Kidney (tissue), 13 donors: ENCODE measurements at regions not wholly inside any gene's neighbourhood (a gene's known extent, or its start where the extent isn't known, plus 50 kb on each side); places are given as distances from the start of the nearest gene placed in this dataset.
A peak's percentile ranks its signal among the peaks of the same experiment; 100 is the strongest.

Experiments
- DNase-seq, 5 donors: peaks; one replicate each; pipeline ENCODE4 v3.0.0-alpha.2; 2013 to 2020
- FAIRE-seq: peaks from 2 replicates; lab custom pipeline; 2012; peaks lifted over from hg19 to GRCh38; lab: Jason Lieb, UNC
- H3K27ac ChIP-seq, 2 donors: one replicate each; pipeline ENCODE4 v1.7.0; 2013; ENCODE audit warnings: low read depth in 2 of 2, low read length in 2 of 2, inconsistent platforms in 1 of 2
- H3K27me3 ChIP-seq: one replicate; pipeline ENCODE4 v1.7.1; 2013; ENCODE audit warnings: low read length, inconsistent platforms; ENCODE audit not compliant: control insufficient read depth, insufficient read depth
- H3K36me3 ChIP-seq, 3 donors: one replicate each; pipeline versions ENCODE4 v1.7.0 to v1.7.1; 2013; ENCODE audit warnings: low read length in 3 of 3, control low read depth in 1 of 3, inconsistent platforms in 1 of 3; ENCODE audit not compliant: insufficient read depth in 3 of 3, control insufficient read depth in 2 of 3
- H3K4me1 ChIP-seq, 3 donors: one replicate each; pipeline versions ENCODE4 v1.7.0 to v1.7.1; 2013; ENCODE audit warnings: low read length in 3 of 3, inconsistent platforms in 1 of 3, low read depth in 1 of 3; ENCODE audit not compliant: control insufficient read depth in 2 of 3, insufficient read depth in 2 of 3
- H3K4me3 ChIP-seq, 3 donors: one replicate each; pipeline versions ENCODE4 v1.7.0 to v1.8.1; 2013; ENCODE audit warnings: low read length in 3 of 3, control low read depth in 1 of 3, inconsistent platforms in 1 of 3
- H3K9ac ChIP-seq, 3 donors: one replicate each; pipeline versions ENCODE4 v1.7.0 to v1.7.1; 2013; ENCODE audit warnings: low read length in 3 of 3, control low read depth in 1 of 3, inconsistent platforms in 1 of 3
- H3K9me3 ChIP-seq, 3 donors: one replicate each; pipeline versions ENCODE4 v1.7.0 to v1.7.1; 2013; ENCODE audit warnings: low read length in 3 of 3, control low read depth in 1 of 3, inconsistent platforms in 1 of 3; ENCODE audit not compliant: control insufficient read depth in 2 of 3, insufficient read depth in 1 of 3
- CTCF ChIP-seq: IDR thresholded peaks from 3 replicates; pipeline ENCODE4 v1.5.1; 2012; ENCODE audit warnings: mild to moderate bottlenecking, moderate library complexity, borderline replicate concordance; ENCODE audit not compliant: insufficient read depth; ENCODE audit errors: extremely low read depth
- intact Hi-C: fragments of 100-400 bp; cut with DNase I; formaldehyde crosslinking; loops from one replicate; pipeline ENCODE4 v1.11.1; 2022
- donor health status: control.
- donor health status: control.
- donor health status: control.
- donor health status: control.
- donor health status: control.
- donor health status: DM: yes; HTN: yes; CAD: no.
- donor health status: Normal renal cell carcinoma (clear cell type).

- no peak for FAIRE-seq
- H3K27me3 ChIP-seq, result no peaks in the 10 kb centered on the region
- H3K4me3 ChIP-seq, result no peak overlapping the region
- no peak overlapping the region for H3K9ac ChIP-seq
- no peak overlapping the region for H3K27ac ChIP-seq
- H3K36me3 ChIP-seq, result no peaks in the 10 kb centered on the region
- H3K4me1 ChIP-seq, result peaks cover 0 to 6% (median 5%) of the 10 kb centered on the region in 3 donors
- DNase-seq, result no peak
- no peaks in the 10 kb centered on the region for H3K9me3 ChIP-seq
- TF ChIP-seq CTCF, result no peak
- intact Hi-C loops, result no loop called here
These were observed 238.8 kb downstream of the RNF152 start for GRCh38 chr18:61653823-61654551.

GRCh38 chr18:61651880-61652268 lies 240.9 kb downstream of the RNF152 start:
- Histone ChIP-seq H3K36me3 (no peaks in the 10 kb centered on the region), H3K4me3 (no peak overlapping the region), H3K27ac (no peak overlapping the region), H3K9ac (no peak overlapping the region), H3K9me3 (no peaks in the 10 kb centered on the region), H3K4me1 (peaks cover 0 to 6% (median 5%) of the 10 kb centered on the region in 3 donors), H3K27me3 (no peaks in the 10 kb centered on the region)
- no peak for DNase-seq
- intact Hi-C loops, result no loop called here
- TF ChIP-seq CTCF, result no peak
- FAIRE-seq, result no peak

- TF ChIP-seq CTCF, result no peak
- Histone ChIP-seq H3K4me3 (no peak overlapping the region), H3K9me3 (no peaks in the 10 kb centered on the region), H3K9ac (no peak overlapping the region), H3K27ac (peak overlapping the region; percentile 38 to 61), H3K36me3 (no peaks in the 10 kb centered on the region), H3K27me3 (no peaks in the 10 kb centered on the region), H3K4me1 (peaks cover 0 to 6% (median 5%) of the 10 kb centered on the region in 3 donors)
- intact Hi-C loops, result no loop called here
- FAIRE-seq, result no peak
- DNase-seq, result no peak
These were observed 241.5 kb downstream of the RNF152 start for GRCh38 chr18:61651145-61651879.
